GM12878 (cell line): ENCODE measurements at regions not wholly inside any gene's neighbourhood (a gene's known extent, or its start where the extent isn't known, plus 50 kb on each side); places are given as distances from the start of the nearest gene placed in this dataset.
A peak's percentile ranks its signal among the peaks of the same experiment; 100 is the strongest.

ENCODE experiments used
- ATAC-seq: fragments of 200-7000 bp; cut with Tn5 transposase; 3 replicates; pipeline ENCODE4 v1.9.1; 2020; ENCODE audit warnings: mild to moderate bottlenecking, moderate library complexity
- BruUV-seq: library from RNA; stranded (reverse); fragments of 400-500 nt; replicated peaks from 2 replicates; lab custom pipeline; 2021; lab: Mats Ljungman, UMichigan
- CTCF ChIA-PET: fragments of 300-600 bp; sonication (Branson Sonifier 250); formaldehyde crosslinking; extraction: SDS; loops from one replicate; lab custom pipeline; 2021; ENCODE audit warnings: inconsistent platforms; lab: Yijun Ruan, JAX
- POLR2A ChIA-PET: fragments of 350-600 bp; formaldehyde crosslinking; extraction: SDS; loops from one replicate; lab custom pipeline; 2021; ENCODE audit warnings: inconsistent platforms; lab: Charles Lee
- RAD21 ChIA-PET: fragments of 300-600 bp; sonication (Branson Sonifier 250); formaldehyde crosslinking; loops from one replicate; lab custom pipeline; 2023; ENCODE audit warnings: antibody characterized with exemption; ENCODE audit not compliant: unreplicated experiment; lab: Charles Lee
- SMC1A ChIA-PET: fragments of 300-600 bp; sonication (Branson Sonifier 250); formaldehyde crosslinking; loops from one replicate; lab custom pipeline; 2023; ENCODE audit not compliant: unreplicated experiment, uncharacterized antibody; lab: Charles Lee
- DNase-seq: peaks from one replicate; pipeline ENCODE4 v3.0.0-alpha.2; 2011; ENCODE audit warnings: low read depth, low spot score
- FAIRE-seq: peaks from 3 replicates; lab custom pipeline; 2011; peaks lifted over from hg19 to GRCh38; lab: Jason Lieb, UNC
- H2AFZ ChIP-seq: 2 replicates; pipeline ENCODE4 v1.6.0; 2011; ENCODE audit warnings: low read depth, low read length, control low read depth; ENCODE audit not compliant: control insufficient read depth
- H3K27ac ChIP-seq: 2 replicates; pipeline ENCODE4 v1.5.1; 2011; ENCODE audit warnings: control low read depth; ENCODE audit not compliant: control insufficient read depth, insufficient read depth
- H3K27me3 ChIP-seq, 2 experiments: replicated peaks in 1 of 2; 2 replicates each; pipeline versions ENCODE4 v1.6.0 to v1.6.1; 2011; ENCODE audit warnings: low read length in 1 of 2; ENCODE audit not compliant: control insufficient read depth in 2 of 2, insufficient read depth in 2 of 2
- H3K36me3 ChIP-seq, 2 experiments: 2 replicates each; pipeline ENCODE4 v1.5.1; 2011; ENCODE audit warnings: low read length in 1 of 2; ENCODE audit not compliant: control insufficient read depth in 2 of 2, insufficient read depth in 2 of 2
- H3K4me1 ChIP-seq: 2 replicates; pipeline ENCODE4 v1.6.1; 2011; ENCODE audit warnings: mild to moderate bottlenecking, low read length, moderate library complexity, mixed read lengths; ENCODE audit not compliant: control insufficient read depth, insufficient read depth
- H3K4me2 ChIP-seq: 2 replicates; pipeline ENCODE4 v1.6.0; 2011; ENCODE audit warnings: control low read depth; ENCODE audit not compliant: control insufficient read depth, insufficient read depth
- H3K4me3 ChIP-seq: fragments of 200-600 bp; sonication (generic); 2 replicates; pipeline ENCODE4 v1.5.1; 2016
- H3K79me2 ChIP-seq: 2 replicates; pipeline ENCODE4 v1.6.0; 2011; ENCODE audit warnings: low read length; ENCODE audit not compliant: control insufficient read depth, insufficient read depth
- H3K9ac ChIP-seq: 2 replicates; pipeline ENCODE4 v1.8.0; 2011; ENCODE audit warnings: low read length, control low read depth, mixed read lengths; ENCODE audit not compliant: control insufficient read depth, insufficient read depth
- H3K9me3 ChIP-seq: replicated peaks from 3 replicates; pipeline ENCODE4 v1.5.1; 2011; ENCODE audit warnings: mild to moderate bottlenecking, low read length; ENCODE audit not compliant: control insufficient read depth, insufficient read depth
- H4K20me1 ChIP-seq: 2 replicates; pipeline ENCODE4 v1.6.0; 2011; ENCODE audit not compliant: control insufficient read depth, insufficient read depth
- BCL3 ChIP-seq: IDR thresholded peaks from 2 replicates; pipeline ENCODE4 v1.6.1; 2011; ENCODE audit warnings: borderline replicate concordance, low read depth, mild to moderate bottlenecking, moderate library complexity, low read length; ENCODE audit not compliant: insufficient read depth, poor library complexity, severe bottlenecking
- NFYB ChIP-seq: IDR thresholded peaks from 2 replicates; pipeline ENCODE4 v1.6.1; 2011; ENCODE audit warnings: low read depth, mild to moderate bottlenecking, low read length, improper control_type of control experiment, moderate library complexity; ENCODE audit not compliant: insufficient read depth
- NR2C2 ChIP-seq: IDR thresholded peaks from 2 replicates; pipeline ENCODE4 v1.6.1; 2011; ENCODE audit warnings: borderline replicate concordance, low read depth; ENCODE audit not compliant: control insufficient read depth, insufficient read length
- WGBS: methylation state at CpG from one replicate; pipeline ENCODE4 v1.1.6; 2016; ENCODE audit warnings: low lambda C conversion rate; ENCODE audit not compliant: insufficient replicate concordance, insufficient coverage; ENCODE audit errors: missing lambda C conversion rate; 5-methylcytosine and 5-hydroxymethylcytosine counted together
- in situ Hi-C: fragments of 300-500 bp; cut with MboI; formaldehyde crosslinking; loops from 9 replicates; pipeline ENCODE4 v1.14.3; 2018; ENCODE audit warnings: mixed read lengths
- intact Hi-C: fragments of 100-400 bp; cut with micrococcal nuclease; formaldehyde crosslinking; loops from one replicate; pipeline ENCODE4 v1.14.2; 2022; ENCODE audit not compliant: unreplicated experiment
- TF ChIP-seq, protein P1 (sequence below): fragments of 450-650 bp; IDR thresholded peaks from 2 replicates; pipeline ENCODE4 v1.6.1; 2017; ENCODE audit warnings: mild to moderate bottlenecking, low read depth, inconsistent platforms; ENCODE audit not compliant: poor library complexity, severe bottlenecking

- no peak overlapping the region for H3K27ac ChIP-seq
- intact Hi-C loops (no loop called here), in situ Hi-C loops (no loop called here)
- no peak for ATAC-seq
- no peaks in the 10 kb centered on the region for H3K9me3 ChIP-seq
- 80% methylated on average over 15 of the region's 15 CpGs for WGBS
- TF ChIP-seq BCL3 (peak; percentile 48), NR2C2 (peak; percentile 48), NFYB (no peak)
- TF ChIP-seq, protein P1, sequence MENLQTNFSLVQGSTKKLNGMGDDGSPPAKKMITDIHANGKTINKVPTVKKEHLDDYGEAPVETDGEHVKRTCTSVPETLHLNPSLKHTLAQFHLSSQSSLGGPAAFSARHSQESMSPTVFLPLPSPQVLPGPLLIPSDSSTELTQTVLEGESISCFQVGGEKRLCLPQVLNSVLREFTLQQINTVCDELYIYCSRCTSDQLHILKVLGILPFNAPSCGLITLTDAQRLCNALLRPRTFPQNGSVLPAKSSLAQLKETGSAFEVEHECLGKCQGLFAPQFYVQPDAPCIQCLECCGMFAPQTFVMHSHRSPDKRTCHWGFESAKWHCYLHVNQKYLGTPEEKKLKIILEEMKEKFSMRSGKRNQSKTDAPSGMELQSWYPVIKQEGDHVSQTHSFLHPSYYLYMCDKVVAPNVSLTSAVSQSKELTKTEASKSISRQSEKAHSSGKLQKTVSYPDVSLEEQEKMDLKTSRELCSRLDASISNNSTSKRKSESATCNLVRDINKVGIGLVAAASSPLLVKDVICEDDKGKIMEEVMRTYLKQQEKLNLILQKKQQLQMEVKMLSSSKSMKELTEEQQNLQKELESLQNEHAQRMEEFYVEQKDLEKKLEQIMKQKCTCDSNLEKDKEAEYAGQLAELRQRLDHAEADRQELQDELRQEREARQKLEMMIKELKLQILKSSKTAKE: no peak
- H4K20me1 ChIP-seq: no peaks in the 10 kb centered on the region
- H3K79me2 ChIP-seq: no peaks in the 10 kb centered on the region
- H3K4me1 ChIP-seq: peaks cover 5% of the 10 kb centered on the region; the same call in 1 of the 2 replicates
- H3K27me3 ChIP-seq: peaks cover 3 to 7% of the 10 kb centered on the region in 2 experiments; a peak in 3 of 4 replicates
- no peak overlapping the region for H3K9ac ChIP-seq
- ChIA-PET RAD21 (no interaction called here), CTCF (no interaction called here), POLR2A (no interaction called here), SMC1A (no interaction called here)
- no peak for FAIRE-seq
- H3K4me2 ChIP-seq: no peak overlapping the region
- no peaks in the 10 kb centered on the region for H3K36me3 ChIP-seq
- H3K4me3 ChIP-seq: no peak overlapping the region
- DNase-seq: no peak
- no peak overlapping the region for H2AFZ ChIP-seq
- BruUV-seq: no TSS peak
Measured at GRCh38 chr9:129340427-129341170, 162.5 kb upstream of the IER5L start.
